ENCODE measurements at regions not wholly inside any gene's neighbourhood (a gene's known extent, or its start where the extent isn't known, plus 50 kb on each side); places are given as distances from the start of the nearest gene placed in this dataset.

GRCh38 chr3:101941318-101942040 lies 92.2 kb downstream of the NFKBIZ start:
- POLR2A ChIA-PET: no interaction called here
- H2AFZ ChIP-seq (ENCODE audit: low read depth): no peak overlapping the region
- no peaks in the 10 kb centered on the region for H3K79me2 ChIP-seq (ENCODE audit: insufficient read depth)
- DNase-seq: no peak
- peak overlapping the region; percentile 60 for H3K9ac ChIP-seq
- 35% methylated on average over 6 of the region's 6 CpGs for WGBS (ENCODE audit: low lambda C conversion rate)
- peak overlapping the region; percentile 29 for H3K4me2 ChIP-seq
- peaks cover 41% of the 10 kb centered on the region for H3F3A ChIP-seq (replicated peaks; ENCODE audit: insufficient read depth)
- no peaks in the 10 kb centered on the region for H4K20me1 ChIP-seq (ENCODE audit: insufficient read depth)
- H3K9me3 ChIP-seq: no peaks in the 10 kb centered on the region
- CTCF ChIA-PET: no interaction called here
- H3K9me2 ChIP-seq: no peaks in the 10 kb centered on the region
- H3K27me3 ChIP-seq (ENCODE audit: insufficient read depth): no peaks in the 10 kb centered on the region
- H3K4me3 ChIP-seq (ENCODE audit: low read depth in 2 of 2, low read length in 1 of 2): no peak overlapping the region
- peaks cover 10 to 53% of the 10 kb centered on the region in 2 experiments for H3K4me1 ChIP-seq (ENCODE audit: control insufficient read depth in 1 of 2, insufficient read depth in 2 of 2, low read depth in 1 of 2, low read length in 1 of 2)
- no peaks in the 10 kb centered on the region for H3K36me3 ChIP-seq (replicated peaks in 1 of 2; ENCODE audit: control insufficient read depth in 1 of 2, insufficient read depth in 2 of 2, low read length in 1 of 2)
- TF ChIP-seq EP300 (IDR thresholded peaks at IDR 0.05; ENCODE audit: borderline replicate concordance in 1 of 2, low read depth in 1 of 2, low read length in 1 of 2) (0 out of 4 replicates have a peak, but pooled peaks of 1 of the 2 experiments have one; percentile 27), ZBTB33 (IDR thresholded peaks at IDR 0.05; ENCODE audit: borderline replicate concordance, low read depth) (no peak), NFIC (IDR thresholded peaks at IDR 0.05; ENCODE audit: borderline replicate concordance) (peak; percentile 42; the same call in 1 of the 2 replicates), TCF12 (IDR thresholded peaks at IDR 0.05) (peak; percentile 19; the same call in 1 of the 2 replicates)
- H3K27ac ChIP-seq (ENCODE audit: low read depth in 2 of 2, low read length in 1 of 2): peak overlapping the region; percentile 80 to 96; a peak in 3 of 4 replicates

DNA sequence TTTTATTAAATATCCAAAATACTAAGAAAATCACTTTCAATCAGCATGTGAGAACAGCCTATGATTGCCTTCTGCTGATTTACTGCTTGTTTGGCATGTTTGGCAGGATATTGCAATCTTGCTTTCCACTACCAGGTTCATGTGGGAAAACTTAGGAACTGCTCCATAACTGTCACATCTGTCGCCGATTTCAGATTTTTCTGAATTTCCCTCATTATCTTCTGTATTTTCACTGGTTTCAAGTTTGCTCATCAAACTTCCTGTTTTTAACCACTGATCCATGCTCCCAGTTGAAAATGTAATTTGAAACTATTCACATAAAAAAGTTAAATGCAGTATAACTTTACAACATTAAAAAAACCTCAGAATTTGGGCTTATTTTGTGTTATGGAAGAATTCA lies 93.0 kb downstream of the NFKBIZ start:
- POLR2A ChIA-PET: no interaction called here
- DNase-seq: no peak
- peak overlapping the region; percentile 29; the same call in 1 of the 2 replicates for H3K4me2 ChIP-seq

More for the DNA sequence above, 93.0 kb downstream of the NFKBIZ start:
- Histone ChIP-seq H3K36me3 (replicated peaks in 1 of 2; ENCODE audit: control insufficient read depth in 1 of 2, insufficient read depth in 2 of 2, low read length in 1 of 2) (no peaks in the 10 kb centered on the region), H2AFZ (ENCODE audit: low read depth) (0 out of 2 replicates have a peak overlapping the region, but pooled peaks have one; percentile 3), H3K9me3 (no peaks in the 10 kb centered on the region), H3K27me3 (ENCODE audit: insufficient read depth) (no peaks in the 10 kb centered on the region), H3K9me2 (no peaks in the 10 kb centered on the region), H3K4me1 (ENCODE audit: control insufficient read depth in 1 of 2, insufficient read depth in 2 of 2, low read depth in 1 of 2, low read length in 1 of 2) (peaks cover 10 to 48% of the 10 kb centered on the region in 2 experiments), H4K20me1 (ENCODE audit: insufficient read depth) (no peaks in the 10 kb centered on the region), H3K4me3 (ENCODE audit: low read depth in 2 of 2, low read length in 1 of 2) (no peak overlapping the region), H3K27ac (ENCODE audit: low read depth in 2 of 2, low read length in 1 of 2) (peak overlapping the region; percentile 80 to 96; a peak in 3 of 4 replicates), H3K79me2 (ENCODE audit: insufficient read depth) (no peaks in the 10 kb centered on the region), H3K9ac (peak overlapping the region; percentile 60; the same call in 1 of the 2 replicates), H3F3A (replicated peaks; ENCODE audit: insufficient read depth) (peaks cover 37% of the 10 kb centered on the region)
- CTCF ChIA-PET: no interaction called here
- TF ChIP-seq GATA2 (CRISPR knock-in tag; IDR thresholded peaks at IDR 0.05) (no peak), EZH2phosphoT487 (IDR thresholded peaks at IDR 0.05; ENCODE audit: borderline replicate concordance, low read depth) (no peak), CTCF (IDR thresholded peaks at IDR 0.05) (no peak), RAD21 (IDR thresholded peaks at IDR 0.05; ENCODE audit: low read length) (no peak), MEF2A (IDR thresholded peaks at IDR 0.05; ENCODE audit: borderline replicate concordance, low read depth) (no peak), YY1 (IDR thresholded peaks at IDR 0.05; ENCODE audit: low read depth) (no peak), TAF1 (IDR thresholded peaks at IDR 0.05; ENCODE audit: borderline replicate concordance, low read depth, low read length) (no peak), USF2 (IDR thresholded peaks at IDR 0.05; ENCODE audit: borderline replicate concordance, low read depth, low read length) (no peak), FOXJ3 (CRISPR knock-in tag; IDR thresholded peaks at IDR 0.05) (no peak), NFIC (IDR thresholded peaks at IDR 0.05; ENCODE audit: borderline replicate concordance) (no peak), RFX5 (IDR thresholded peaks at IDR 0.05; ENCODE audit: low read length) (no peak), TCF12 (IDR thresholded peaks at IDR 0.05) (peak; percentile 18; the same call in 1 of the 2 replicates), FOSL2 (IDR thresholded peaks at IDR 0.05; ENCODE audit: borderline replicate concordance, low read depth) (no peak), POLR2AphosphoS5 (IDR thresholded peaks at IDR 0.05; ENCODE audit: low read depth, low read length) (no peak)
- TF ChIP-seq, protein P1, sequence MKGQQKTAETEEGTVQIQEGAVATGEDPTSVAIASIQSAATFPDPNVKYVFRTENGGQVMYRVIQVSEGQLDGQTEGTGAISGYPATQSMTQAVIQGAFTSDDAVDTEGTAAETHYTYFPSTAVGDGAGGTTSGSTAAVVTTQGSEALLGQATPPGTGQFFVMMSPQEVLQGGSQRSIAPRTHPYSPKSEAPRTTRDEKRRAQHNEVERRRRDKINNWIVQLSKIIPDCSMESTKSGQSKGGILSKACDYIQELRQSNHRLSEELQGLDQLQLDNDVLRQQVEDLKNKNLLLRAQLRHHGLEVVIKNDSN (IDR thresholded peaks at IDR 0.05; ENCODE audit: borderline replicate concordance, low read depth): no peak
- TF ChIP-seq, protein P2, sequence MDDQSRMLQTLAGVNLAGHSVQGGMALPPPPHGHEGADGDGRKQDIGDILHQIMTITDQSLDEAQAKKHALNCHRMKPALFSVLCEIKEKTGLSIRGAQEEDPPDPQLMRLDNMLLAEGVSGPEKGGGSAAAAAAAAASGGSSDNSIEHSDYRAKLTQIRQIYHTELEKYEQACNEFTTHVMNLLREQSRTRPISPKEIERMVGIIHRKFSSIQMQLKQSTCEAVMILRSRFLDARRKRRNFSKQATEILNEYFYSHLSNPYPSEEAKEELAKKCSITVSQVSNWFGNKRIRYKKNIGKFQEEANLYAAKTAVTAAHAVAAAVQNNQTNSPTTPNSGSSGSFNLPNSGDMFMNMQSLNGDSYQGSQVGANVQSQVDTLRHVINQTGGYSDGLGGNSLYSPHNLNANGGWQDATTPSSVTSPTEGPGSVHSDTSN (IDR thresholded peaks at IDR 0.05): peak; percentile 42; the same call in 1 of the 2 replicates
- WGBS (ENCODE audit: low lambda C conversion rate): 66% methylated on average over 2 of the region's 2 CpGs
